ENCODE measurements at regions not wholly inside any gene's neighbourhood (a gene's known extent, or its start where the extent isn't known, plus 50 kb on each side); places are given as distances from the start of the nearest gene placed in this dataset.
A peak's percentile ranks its signal among the peaks of the same experiment; 100 is the strongest.
"Not testable (repeated sequence)": the region's sequence is repeated elsewhere in the genome, so short reads cannot be mapped to it uniquely, and the experiment has no call there.

DNA sequence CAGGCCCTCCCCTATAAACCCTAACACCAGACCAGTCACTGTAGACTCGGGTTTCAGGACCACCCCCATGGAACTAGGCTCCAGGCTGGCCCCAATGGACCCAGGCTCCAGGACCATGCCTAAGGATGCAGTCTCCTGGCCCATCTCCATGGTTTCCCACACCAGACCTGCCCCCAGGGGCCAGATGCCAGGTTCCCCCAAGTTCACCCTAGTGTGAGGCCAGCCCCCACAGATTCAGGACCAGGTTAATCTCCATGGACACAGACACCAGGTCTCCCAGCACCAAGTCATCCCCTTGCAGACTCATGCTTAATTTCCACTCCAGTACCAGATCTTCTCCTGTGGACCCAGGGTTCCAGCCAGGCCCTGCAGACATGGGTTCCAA lies 103.8 kb upstream of the LANCL2 start:
- Histone ChIP-seq H3K79me2 (ENCODE audit: insufficient read depth, low read length) (no peaks in the 10 kb centered on the region), H3K4me3 (ENCODE audit: insufficient read depth, low read length) (no peak overlapping the region), H3K4me1 (ENCODE audit: insufficient read depth, low read length) (no peaks in the 10 kb centered on the region), H4K20me1 (ENCODE audit: insufficient read depth, low read length) (no peaks in the 10 kb centered on the region), H3K27me3 (ENCODE audit: insufficient read depth, low read length) (peaks cover 35% of the 10 kb centered on the region), H3K4me2 (ENCODE audit: insufficient read depth, low read length) (no peak overlapping the region), H3K9me3 (ENCODE audit: low read depth, low read length) (no peaks in the 10 kb centered on the region), H3K36me3 (ENCODE audit: insufficient read depth, low read length) (no peaks in the 10 kb centered on the region), H2AFZ (ENCODE audit: low read length) (no peak overlapping the region), H3K27ac (ENCODE audit: low read depth, low read length) (no peak overlapping the region)
- TF ChIP-seq, protein P1, sequence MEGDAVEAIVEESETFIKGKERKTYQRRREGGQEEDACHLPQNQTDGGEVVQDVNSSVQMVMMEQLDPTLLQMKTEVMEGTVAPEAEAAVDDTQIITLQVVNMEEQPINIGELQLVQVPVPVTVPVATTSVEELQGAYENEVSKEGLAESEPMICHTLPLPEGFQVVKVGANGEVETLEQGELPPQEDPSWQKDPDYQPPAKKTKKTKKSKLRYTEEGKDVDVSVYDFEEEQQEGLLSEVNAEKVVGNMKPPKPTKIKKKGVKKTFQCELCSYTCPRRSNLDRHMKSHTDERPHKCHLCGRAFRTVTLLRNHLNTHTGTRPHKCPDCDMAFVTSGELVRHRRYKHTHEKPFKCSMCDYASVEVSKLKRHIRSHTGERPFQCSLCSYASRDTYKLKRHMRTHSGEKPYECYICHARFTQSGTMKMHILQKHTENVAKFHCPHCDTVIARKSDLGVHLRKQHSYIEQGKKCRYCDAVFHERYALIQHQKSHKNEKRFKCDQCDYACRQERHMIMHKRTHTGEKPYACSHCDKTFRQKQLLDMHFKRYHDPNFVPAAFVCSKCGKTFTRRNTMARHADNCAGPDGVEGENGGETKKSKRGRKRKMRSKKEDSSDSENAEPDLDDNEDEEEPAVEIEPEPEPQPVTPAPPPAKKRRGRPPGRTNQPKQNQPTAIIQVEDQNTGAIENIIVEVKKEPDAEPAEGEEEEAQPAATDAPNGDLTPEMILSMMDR (IDR thresholded peaks at IDR 0.05; ENCODE audit: extremely low read depth, low read depth, low read length): no peak
- DNase-seq (ENCODE audit: insufficient read length, low spot score, missing footprints): no peak

DNA sequence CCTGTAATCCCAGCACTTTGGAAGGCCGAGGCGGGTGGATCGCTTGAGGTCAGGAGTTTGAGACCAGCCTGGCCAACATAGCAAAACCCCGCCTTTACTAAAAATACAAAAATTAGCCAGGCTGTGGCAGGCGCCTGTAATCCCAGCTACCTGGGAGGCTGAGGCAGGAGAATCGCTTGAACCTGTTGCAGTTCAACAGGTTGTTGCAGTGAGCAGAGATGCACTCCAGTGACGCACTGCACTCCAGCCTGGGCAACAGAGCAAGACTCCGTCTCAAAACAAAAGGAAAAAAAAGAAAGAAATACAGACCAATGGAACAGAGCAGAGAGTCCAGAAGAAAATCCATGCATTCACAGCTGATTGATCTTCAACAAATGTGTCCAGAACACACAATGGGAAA lies 99.8 kb upstream of the LANCL2 start:
- H4K20me1 ChIP-seq (ENCODE audit: insufficient read depth, low read length); H2AFZ ChIP-seq (ENCODE audit: low read length); H3K27ac ChIP-seq (ENCODE audit: low read depth, low read length); H3K79me2 ChIP-seq (ENCODE audit: insufficient read depth, low read length); H3K4me3 ChIP-seq (ENCODE audit: insufficient read depth, low read length); H3K9me3 ChIP-seq (ENCODE audit: low read depth, low read length); H3K36me3 ChIP-seq (ENCODE audit: insufficient read depth, low read length); H3K4me2 ChIP-seq (ENCODE audit: insufficient read depth, low read length); H3K4me1 ChIP-seq (ENCODE audit: insufficient read depth, low read length); DNase-seq (ENCODE audit: insufficient read length, low spot score, missing footprints): not testable (repeated sequence)
- peaks cover 31% of the 10 kb centered on the region for H3K27me3 ChIP-seq (ENCODE audit: insufficient read depth, low read length)

DNA sequence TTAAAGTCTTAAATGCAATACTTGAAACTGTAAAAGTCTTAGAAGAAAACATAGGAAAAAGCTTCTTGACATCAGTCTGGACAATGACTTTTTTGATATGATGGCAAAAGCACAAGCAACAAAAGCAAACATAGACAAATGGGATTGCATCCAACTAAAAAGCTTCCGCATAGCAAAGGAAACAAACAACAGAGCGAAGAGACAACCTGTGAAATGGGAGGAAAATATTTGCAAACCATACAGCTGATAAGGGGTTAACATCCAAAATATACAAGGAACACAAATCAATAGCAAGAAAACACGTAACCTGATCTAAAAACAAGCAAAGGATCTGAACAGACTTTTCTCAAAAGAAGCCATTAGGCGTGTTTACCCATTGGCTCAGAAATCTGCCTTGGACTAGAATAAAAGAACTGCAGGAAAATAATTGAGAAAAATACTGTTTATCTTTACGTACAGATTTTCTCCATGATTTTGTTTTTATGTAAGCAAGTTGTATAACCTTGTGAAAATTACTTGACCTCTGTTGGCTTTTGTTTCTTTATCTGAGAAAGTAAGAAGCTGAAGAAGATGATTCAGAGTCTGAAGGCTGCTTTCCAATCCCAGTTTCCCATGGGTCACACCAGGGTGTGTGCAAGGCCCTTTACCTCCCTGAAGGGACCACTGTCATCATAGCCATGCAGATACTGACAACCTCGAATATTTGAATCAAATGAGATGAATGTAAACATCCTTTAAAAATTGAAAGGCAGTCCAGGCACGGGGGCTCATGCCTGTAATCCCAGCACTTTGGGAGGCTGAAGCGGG lies 99.1 kb upstream of the LANCL2 start:
- Histone ChIP-seq H3K4me2 (ENCODE audit: insufficient read depth, low read length) (no peak overlapping the region), H3K27ac (ENCODE audit: low read depth, low read length) (no peak overlapping the region), H3K4me1 (ENCODE audit: insufficient read depth, low read length) (no peaks in the 10 kb centered on the region), H3K27me3 (ENCODE audit: insufficient read depth, low read length) (peaks cover 31% of the 10 kb centered on the region), H3K79me2 (ENCODE audit: insufficient read depth, low read length) (no peaks in the 10 kb centered on the region), H3K9me3 (ENCODE audit: low read depth, low read length) (no peaks in the 10 kb centered on the region), H4K20me1 (ENCODE audit: insufficient read depth, low read length) (no peaks in the 10 kb centered on the region), H3K36me3 (ENCODE audit: insufficient read depth, low read length) (no peaks in the 10 kb centered on the region), H3K4me3 (ENCODE audit: insufficient read depth, low read length) (no peak overlapping the region), H2AFZ (ENCODE audit: low read length) (no peak overlapping the region)
- no peak for DNase-seq (ENCODE audit: insufficient read length, low spot score, missing footprints)
- TF ChIP-seq, protein P1 (IDR thresholded peaks at IDR 0.05; ENCODE audit: extremely low read depth, low read depth, low read length): no peak

DNA sequence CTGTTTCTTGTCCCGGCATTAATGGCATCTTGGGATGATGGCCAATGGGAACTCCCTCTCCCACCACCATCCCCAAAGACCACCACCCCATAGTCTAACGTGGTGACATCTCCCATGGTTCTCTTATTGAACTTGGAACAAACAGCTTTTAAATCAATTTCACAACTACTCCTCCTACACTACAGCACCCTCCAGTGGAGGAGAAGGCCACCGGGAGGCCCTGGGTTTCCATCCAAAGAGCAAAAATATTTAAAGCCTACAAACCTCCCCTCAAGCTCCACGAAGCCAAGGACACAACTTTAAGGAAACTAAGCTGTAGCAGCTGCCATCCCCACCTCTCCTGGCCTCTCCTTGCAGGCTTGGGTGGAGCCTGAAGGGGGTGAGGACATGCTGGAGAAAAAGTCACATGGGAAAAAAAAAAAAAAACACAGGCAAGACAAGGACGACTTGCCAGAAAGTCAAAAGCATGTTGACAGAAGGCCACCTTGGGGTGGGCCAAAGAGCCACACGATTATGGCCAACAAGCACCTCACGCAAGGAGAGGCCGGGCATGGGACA lies 94.0 kb upstream of the LANCL2 start:
- Histone ChIP-seq H3K27me3 (ENCODE audit: insufficient read depth, low read length) (peaks cover 27% of the 10 kb centered on the region), H3K4me1 (ENCODE audit: insufficient read depth, low read length) (no peaks in the 10 kb centered on the region), H3K9me3 (ENCODE audit: low read depth, low read length) (no peaks in the 10 kb centered on the region), H3K4me3 (ENCODE audit: insufficient read depth, low read length) (no peak overlapping the region), H3K27ac (ENCODE audit: low read depth, low read length) (no peak overlapping the region), H2AFZ (ENCODE audit: low read length) (no peak overlapping the region), H4K20me1 (ENCODE audit: insufficient read depth, low read length) (no peaks in the 10 kb centered on the region), H3K4me2 (ENCODE audit: insufficient read depth, low read length) (no peak overlapping the region), H3K36me3 (ENCODE audit: insufficient read depth, low read length) (no peaks in the 10 kb centered on the region), H3K79me2 (ENCODE audit: insufficient read depth, low read length) (no peaks in the 10 kb centered on the region)
- TF ChIP-seq, protein P1 (IDR thresholded peaks at IDR 0.05; ENCODE audit: extremely low read depth, low read depth, low read length): peak; percentile 79
- DNase-seq (ENCODE audit: insufficient read length, low spot score, missing footprints): no peak

All from osteoblast (primary cell).